ENCODE measurements at regions not wholly inside any gene's neighbourhood (a gene's known extent, or its start where the extent isn't known, plus 50 kb on each side); places are given as distances from the start of the nearest gene placed in this dataset.
A peak's percentile ranks its signal among the peaks of the same experiment; 100 is the strongest.

DNA sequence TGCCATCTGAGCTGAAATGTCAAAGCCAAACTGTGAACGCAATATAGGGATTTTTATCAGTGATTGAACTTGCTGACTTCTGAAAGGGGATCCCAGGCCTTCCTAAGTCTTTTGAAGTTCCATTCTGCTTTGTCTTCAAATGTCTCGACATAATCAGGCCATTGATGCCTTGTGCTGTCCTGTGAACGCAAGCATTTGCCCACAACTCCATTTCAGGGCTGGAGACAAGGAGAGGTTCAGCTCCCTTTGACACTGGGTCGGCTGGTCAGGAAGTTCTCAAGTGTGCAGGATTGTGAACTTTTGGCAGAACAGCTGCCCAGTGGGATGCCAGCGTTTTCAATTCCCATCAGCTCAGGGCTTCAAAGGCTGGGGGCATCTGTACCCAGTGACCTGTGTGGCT, 345.3 kb downstream of the NUAK1 start:
- no peak overlapping the region for H4K12ac ChIP-seq (ENCODE audit: low read depth, low read length)
- peaks cover 2% of the 10 kb centered on the region for H3K9me3 ChIP-seq (ENCODE audit: insufficient read depth, low read depth, low read length)
- no peak overlapping the region for H4K91ac ChIP-seq (ENCODE audit: low read depth, low read length)
- H3K79me2 ChIP-seq (ENCODE audit: control insufficient read depth, insufficient read depth, low read length, poor library complexity): no peaks in the 10 kb centered on the region
- no peaks in the 10 kb centered on the region for H3K79me1 ChIP-seq (ENCODE audit: low read length)
- H3K4me1 ChIP-seq (ENCODE audit: control insufficient read depth in 1 of 2, insufficient read depth in 2 of 2, low read length in 2 of 2): no peaks in the 10 kb centered on the region
- no peak overlapping the region for H3K4me3 ChIP-seq (ENCODE audit: low read depth, low read length)
- H3K27me3 ChIP-seq (ENCODE audit: insufficient read depth, low read length): no peaks in the 10 kb centered on the region
- H3K36me3 ChIP-seq (ENCODE audit: control insufficient read depth in 1 of 2, insufficient read depth in 2 of 2, low read length in 2 of 2): no peaks in the 10 kb centered on the region
- no peak overlapping the region for H3K4ac ChIP-seq (ENCODE audit: low read depth, low read length)
- DNase-seq: no peak
- no peak overlapping the region for H3K9ac ChIP-seq (ENCODE audit: low read length)
- H4K8ac ChIP-seq (ENCODE audit: low read depth, low read length): no peak overlapping the region
- H2AK5ac ChIP-seq (ENCODE audit: low read length): no peak overlapping the region
- no peak overlapping the region for H3K14ac ChIP-seq (ENCODE audit: low read length)
- no peak overlapping the region for H2BK5ac ChIP-seq (ENCODE audit: low read depth, low read length, poor library complexity)
- no peak overlapping the region for H2BK12ac ChIP-seq (ENCODE audit: low read length)
- H3K23ac ChIP-seq (ENCODE audit: low read length): peak overlapping the region; percentile 66
- no peak overlapping the region for H3K4me2 ChIP-seq (ENCODE audit: low read length)
- H2AFZ ChIP-seq (ENCODE audit: insufficient read depth, low read length, poor library complexity): no peak overlapping the region
- H3K18ac ChIP-seq (ENCODE audit: low read length): no peak overlapping the region
- H3K27ac ChIP-seq (ENCODE audit: low read depth, low read length): no peak overlapping the region
- WGBS (ENCODE audit: extremely low coverage, insufficient coverage, insufficient read length): no CpG with 5 or more reads among the region's 5 CpGs
- H2BK120ac ChIP-seq (ENCODE audit: insufficient read depth, low read length, poor library complexity): no peak overlapping the region

DNA sequence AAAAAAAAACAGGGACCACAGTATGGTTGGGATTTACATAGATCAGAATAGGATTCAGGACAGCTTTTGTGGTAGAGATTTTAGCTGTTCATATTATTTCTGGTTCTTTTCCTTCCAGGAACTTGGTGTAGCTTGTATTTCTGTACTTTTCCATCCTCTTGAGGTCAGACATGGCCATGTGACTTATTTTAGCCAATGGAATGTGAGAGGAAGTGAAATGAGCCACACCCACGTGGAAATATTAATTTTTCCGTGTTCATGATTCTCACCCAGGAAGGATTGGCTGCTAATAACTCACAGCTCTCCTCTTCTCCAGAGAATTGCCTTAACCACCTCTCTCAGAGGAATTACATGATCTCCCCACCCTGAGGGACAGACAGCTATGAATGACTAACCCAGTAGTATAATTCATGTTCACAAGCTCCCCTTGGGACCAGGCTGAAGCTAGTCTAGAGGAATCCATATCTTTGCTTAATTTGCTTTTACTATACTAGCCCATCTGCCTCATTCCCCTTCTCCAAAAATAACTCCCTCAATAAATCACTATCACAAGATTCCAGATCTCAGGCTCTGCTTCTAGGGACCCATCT, 340.4 kb downstream of the NUAK1 start:
- no peak overlapping the region for H3K18ac ChIP-seq (ENCODE audit: low read length)
- no peak overlapping the region for H3K27ac ChIP-seq (ENCODE audit: low read depth, low read length)
- H3K4ac ChIP-seq (ENCODE audit: low read depth, low read length): no peak overlapping the region
- DNase-seq: no peak
- no peak overlapping the region for H2AFZ ChIP-seq (ENCODE audit: insufficient read depth, low read length, poor library complexity)
- H3K27me3 ChIP-seq (ENCODE audit: insufficient read depth, low read length): no peaks in the 10 kb centered on the region
- H4K8ac ChIP-seq (ENCODE audit: low read depth, low read length): no peak overlapping the region
- H3K9me3 ChIP-seq (ENCODE audit: insufficient read depth, low read depth, low read length): no peaks in the 10 kb centered on the region
- no peak overlapping the region for H4K91ac ChIP-seq (ENCODE audit: low read depth, low read length)
- no peak overlapping the region for H2AK5ac ChIP-seq (ENCODE audit: low read length)
- no peaks in the 10 kb centered on the region for H3K4me1 ChIP-seq (ENCODE audit: control insufficient read depth in 1 of 2, insufficient read depth in 2 of 2, low read length in 2 of 2)
- no peak overlapping the region for H3K14ac ChIP-seq (ENCODE audit: low read length)
- no peak overlapping the region for H4K12ac ChIP-seq (ENCODE audit: low read depth, low read length)
- no peaks in the 10 kb centered on the region for H3K79me2 ChIP-seq (ENCODE audit: control insufficient read depth, insufficient read depth, low read length, poor library complexity)
- no peaks in the 10 kb centered on the region for H3K36me3 ChIP-seq (ENCODE audit: control insufficient read depth in 1 of 2, insufficient read depth in 2 of 2, low read length in 2 of 2)
- no CpG with 5 or more reads among the region's 2 CpGs for WGBS (ENCODE audit: extremely low coverage, insufficient coverage, insufficient read length)
- no peak overlapping the region for H3K9ac ChIP-seq (ENCODE audit: low read length)
- no peaks in the 10 kb centered on the region for H3K79me1 ChIP-seq (ENCODE audit: low read length)
- no peak overlapping the region for H3K23ac ChIP-seq (ENCODE audit: low read length)
- H2BK12ac ChIP-seq (ENCODE audit: low read length): no peak overlapping the region
- H3K4me3 ChIP-seq (ENCODE audit: low read depth, low read length): no peak overlapping the region
- H2BK120ac ChIP-seq (ENCODE audit: insufficient read depth, low read length, poor library complexity): no peak overlapping the region
- no peak overlapping the region for H2BK5ac ChIP-seq (ENCODE audit: low read depth, low read length, poor library complexity)
- no peak overlapping the region for H3K4me2 ChIP-seq (ENCODE audit: low read length)

DNA sequence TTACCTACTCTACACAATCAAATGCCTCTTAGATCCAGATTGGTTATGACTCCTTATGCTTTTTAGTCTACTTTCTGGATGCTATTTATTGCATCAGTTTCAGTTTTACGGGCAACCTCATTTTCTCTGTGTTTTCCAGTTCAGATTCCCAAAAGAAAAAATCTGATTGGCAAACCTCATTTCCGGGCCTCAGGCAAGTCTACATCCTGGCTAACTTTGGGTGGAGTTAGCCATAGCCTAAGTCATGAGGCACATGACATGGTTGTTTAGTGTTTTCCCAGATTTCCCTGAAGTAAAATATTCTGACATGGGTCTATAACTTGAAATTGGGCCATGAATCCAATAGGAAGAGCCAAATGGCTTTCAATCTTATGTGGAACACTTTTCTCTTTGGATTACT, 339.7 kb downstream of the NUAK1 start:
- WGBS (ENCODE audit: extremely low coverage, insufficient coverage, insufficient read length): no CpG with 5 or more reads among the region's 2 CpGs
- Histone ChIP-seq H3K4ac (ENCODE audit: low read depth, low read length) (no peak overlapping the region), H3K27ac (ENCODE audit: low read depth, low read length) (no peak overlapping the region), H3K27me3 (ENCODE audit: insufficient read depth, low read length) (no peaks in the 10 kb centered on the region), H4K12ac (ENCODE audit: low read depth, low read length) (no peak overlapping the region), H3K9ac (ENCODE audit: low read length) (no peak overlapping the region), H3K14ac (ENCODE audit: low read length) (no peak overlapping the region), H4K91ac (ENCODE audit: low read depth, low read length) (no peak overlapping the region), H4K8ac (ENCODE audit: low read depth, low read length) (no peak overlapping the region), H2BK12ac (ENCODE audit: low read length) (no peak overlapping the region), H3K4me3 (ENCODE audit: low read depth, low read length) (no peak overlapping the region), H3K79me1 (ENCODE audit: low read length) (no peaks in the 10 kb centered on the region), H3K23ac (ENCODE audit: low read length) (no peak overlapping the region), H2BK120ac (ENCODE audit: insufficient read depth, low read length, poor library complexity) (no peak overlapping the region), H3K36me3 (ENCODE audit: control insufficient read depth in 1 of 2, insufficient read depth in 2 of 2, low read length in 2 of 2) (no peaks in the 10 kb centered on the region), H3K4me1 (ENCODE audit: control insufficient read depth in 1 of 2, insufficient read depth in 2 of 2, low read length in 2 of 2) (no peaks in the 10 kb centered on the region), H3K79me2 (ENCODE audit: control insufficient read depth, insufficient read depth, low read length, poor library complexity) (no peaks in the 10 kb centered on the region), H3K18ac (ENCODE audit: low read length) (no peak overlapping the region), H3K9me3 (ENCODE audit: insufficient read depth, low read depth, low read length) (no peaks in the 10 kb centered on the region), H3K4me2 (ENCODE audit: low read length) (no peak overlapping the region), H2BK5ac (ENCODE audit: low read depth, low read length, poor library complexity) (no peak overlapping the region), H2AK5ac (ENCODE audit: low read length) (no peak overlapping the region), H2AFZ (ENCODE audit: insufficient read depth, low read length, poor library complexity) (no peak overlapping the region)
- DNase-seq: no peak

DNA sequence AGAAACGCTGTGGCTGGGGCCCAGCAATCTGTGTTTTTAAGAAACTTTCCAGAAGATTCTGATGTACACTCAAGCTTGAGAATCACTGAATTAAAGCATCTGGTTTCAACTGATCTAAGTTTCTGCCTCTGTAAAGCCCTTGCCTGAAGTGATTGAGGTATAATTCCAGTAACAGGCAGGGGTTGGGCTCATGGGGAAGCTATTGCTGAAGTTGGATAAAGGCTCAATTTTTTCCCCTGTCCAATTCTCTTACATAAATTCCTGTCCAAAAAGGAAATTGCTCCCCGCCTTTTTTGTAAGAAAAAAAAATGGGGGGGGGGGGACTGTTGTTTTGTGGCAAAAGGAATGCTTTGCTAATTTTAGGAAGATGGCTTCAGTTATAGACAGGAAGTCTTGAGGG, 337.4 kb downstream of the NUAK1 start:
- no peak overlapping the region for H3K23ac ChIP-seq (ENCODE audit: low read length)
- no peak overlapping the region for H3K27ac ChIP-seq (ENCODE audit: low read depth, low read length)
- H3K18ac ChIP-seq (ENCODE audit: low read length): no peak overlapping the region
- no peak overlapping the region for H3K9ac ChIP-seq (ENCODE audit: low read length)
- no peak for DNase-seq
- no peak overlapping the region for H2AFZ ChIP-seq (ENCODE audit: insufficient read depth, low read length, poor library complexity)
- no peak overlapping the region for H2BK5ac ChIP-seq (ENCODE audit: low read depth, low read length, poor library complexity)
- WGBS (ENCODE audit: extremely low coverage, insufficient coverage, insufficient read length): no CpG with 5 or more reads among the region's 2 CpGs
- no peaks in the 10 kb centered on the region for H3K79me2 ChIP-seq (ENCODE audit: control insufficient read depth, insufficient read depth, low read length, poor library complexity)
- H3K4ac ChIP-seq (ENCODE audit: low read depth, low read length): no peak overlapping the region
- H3K4me3 ChIP-seq (ENCODE audit: low read depth, low read length): no peak overlapping the region
- no peak overlapping the region for H4K91ac ChIP-seq (ENCODE audit: low read depth, low read length)
- no peak overlapping the region for H3K14ac ChIP-seq (ENCODE audit: low read length)
- no peaks in the 10 kb centered on the region for H3K27me3 ChIP-seq (ENCODE audit: insufficient read depth, low read length)
- no peak overlapping the region for H2BK120ac ChIP-seq (ENCODE audit: insufficient read depth, low read length, poor library complexity)
- H2AK5ac ChIP-seq (ENCODE audit: low read length): no peak overlapping the region
- H4K8ac ChIP-seq (ENCODE audit: low read depth, low read length): no peak overlapping the region
- H3K9me3 ChIP-seq (ENCODE audit: insufficient read depth, low read depth, low read length): no peaks in the 10 kb centered on the region
- H2BK12ac ChIP-seq (ENCODE audit: low read length): no peak overlapping the region
- H3K79me1 ChIP-seq (ENCODE audit: low read length): no peaks in the 10 kb centered on the region
- no peak overlapping the region for H3K4me2 ChIP-seq (ENCODE audit: low read length)
- no peaks in the 10 kb centered on the region for H3K36me3 ChIP-seq (ENCODE audit: control insufficient read depth in 1 of 2, insufficient read depth in 2 of 2, low read length in 2 of 2)
- no peaks in the 10 kb centered on the region for H3K4me1 ChIP-seq (ENCODE audit: control insufficient read depth in 1 of 2, insufficient read depth in 2 of 2, low read length in 2 of 2)
- no peak overlapping the region for H4K12ac ChIP-seq (ENCODE audit: low read depth, low read length)
